PFSK-1 (cell line): ENCODE measurements at regions not wholly inside any gene's neighbourhood (a gene's known extent, or its start where the extent isn't known, plus 50 kb on each side); places are given as distances from the start of the nearest gene placed in this dataset.

ENCODE experiments used
- FOXP2 ChIP-seq: optimal IDR thresholded peaks from 2 replicates; pipeline ENCODE3; 2011; ENCODE audit warnings: borderline replicate concordance, control low read depth, inconsistent platforms; ENCODE audit not compliant: insufficient read depth; ENCODE audit errors: extremely low read length, extremely low read depth
- POLR2AphosphoS5 ChIP-seq: IDR thresholded peaks from 2 replicates; pipeline ENCODE4 v1.6.1; 2012; ENCODE audit warnings: low read depth, mild to moderate bottlenecking, control low read depth, low read length, moderate library complexity
- REST ChIP-seq, 2 experiments: IDR thresholded peaks; 2 replicates each; pipeline versions ENCODE4 v1.6.1 to v1.8.0; 2011 to 2012; ENCODE audit warnings: low read depth in 2 of 2, low read length in 2 of 2, control low read depth in 1 of 2, inconsistent platforms in 1 of 2, mild to moderate bottlenecking in 1 of 2, moderate library complexity in 1 of 2; ENCODE audit not compliant: insufficient read depth in 1 of 2
- SIN3A ChIP-seq: IDR thresholded peaks from 2 replicates; pipeline ENCODE4 v1.6.1; 2012; ENCODE audit warnings: mild to moderate bottlenecking, low read length, moderate library complexity, borderline replicate concordance; ENCODE audit not compliant: insufficient read depth
- TAF1 ChIP-seq: IDR thresholded peaks from 2 replicates; pipeline ENCODE4 v1.6.1; 2012; ENCODE audit warnings: low read length, control low read depth, borderline replicate concordance; ENCODE audit not compliant: insufficient read depth

- TF ChIP-seq FOXP2 (no peak), SIN3A (no peak), TAF1 (no peak), REST (IDR thresholded peaks at IDR 0.05; ENCODE audit: insufficient read depth in 1 of 2, low read depth in 2 of 2, low read length in 2 of 2) (no peak), POLR2AphosphoS5 (no peak)
Measured at GRCh38 chr9:94482110-94482509, 72.8 kb upstream of the PCAT7 start.

- TF ChIP-seq FOXP2 = no peak
- TF ChIP-seq REST (IDR thresholded peaks at IDR 0.05; ENCODE audit: insufficient read depth in 1 of 2, low read depth in 2 of 2, low read length in 2 of 2) = peak; percentile 59 to 90; a peak in 3 of 4 replicates
Measured at GRCh38 chr9:94490465-94490864, 64.4 kb upstream of the PCAT7 start.

- no peak for TF ChIP-seq TAF1
- TF ChIP-seq REST (IDR thresholded peaks at IDR 0.05; ENCODE audit: insufficient read depth in 1 of 2, low read depth in 2 of 2, low read length in 2 of 2) = no peak
- no peak for TF ChIP-seq POLR2AphosphoS5
- no peak for TF ChIP-seq SIN3A
- no peak for TF ChIP-seq FOXP2
Measured at GRCh38 chr9:94498801-94499453, 56.0 kb upstream of the PCAT7 start.

- TF ChIP-seq REST (IDR thresholded peaks at IDR 0.05; ENCODE audit: insufficient read depth in 1 of 2, low read depth in 2 of 2, low read length in 2 of 2) (no peak), FOXP2 (no peak), TAF1 (no peak), SIN3A (no peak), POLR2AphosphoS5 (no peak)
Measured at GRCh38 chr9:94504358-94504757, 50.5 kb upstream of the PCAT7 start.
